GM23338 (cell line): ENCODE measurements at regions not wholly inside any gene's neighbourhood (a gene's known extent, or its start where the extent isn't known, plus 50 kb on each side); places are given as distances from the start of the nearest gene placed in this dataset.

Source experiments
- ATAC-seq: fragments of 200-7000 bp; cut with Tn5 transposase; 3 replicates; pipeline ENCODE4 v1.9.1; 2020
- DNase-seq: peaks from one replicate; pipeline ENCODE4 v3.0.0-alpha.2; 2015; ENCODE audit warnings: low spot score
- H2AFZ ChIP-seq: fragments of 200-600 bp; sonication (generic); 2 replicates; pipeline ENCODE4 v1.8.0; 2016; ENCODE audit warnings: antibody characterized with exemption, mild to moderate bottlenecking, moderate library complexity
- H3F3A ChIP-seq: fragments of 200-600 bp; sonication (generic); replicated peaks from 2 replicates; pipeline ENCODE4 v1.8.0; 2017; ENCODE audit warnings: antibody characterized with exemption, mixed run types, low read depth
- H3K27ac ChIP-seq: fragments of 200-600 bp; sonication (generic); 2 replicates; pipeline ENCODE4 v1.6.1; 2016; ENCODE audit warnings: low read depth
- H3K27me3 ChIP-seq: fragments of 200-600 bp; sonication (generic); 2 replicates; pipeline ENCODE4 v1.8.0; 2016; ENCODE audit warnings: mild to moderate bottlenecking, mixed run types, moderate library complexity; ENCODE audit not compliant: insufficient read depth
- H3K36me3 ChIP-seq: fragments of 200-600 bp; sonication (generic); 2 replicates; pipeline ENCODE4 v1.8.0; 2016; ENCODE audit warnings: mild to moderate bottlenecking; ENCODE audit not compliant: insufficient read depth
- H3K4me1 ChIP-seq: fragments of 200-600 bp; sonication (generic); 2 replicates; pipeline ENCODE4 v1.8.0; 2016; ENCODE audit warnings: mild to moderate bottlenecking, moderate library complexity; ENCODE audit not compliant: insufficient read depth
- H3K4me2 ChIP-seq: fragments of 200-600 bp; sonication (generic); 2 replicates; pipeline ENCODE4 v1.7.1; 2017; ENCODE audit warnings: mixed run types
- H3K4me3 ChIP-seq: fragments of 200-600 bp; sonication (generic); 2 replicates; pipeline ENCODE4 v1.6.1; 2016; ENCODE audit warnings: mixed run types
- H3K79me2 ChIP-seq: fragments of 200-600 bp; sonication (generic); replicated peaks from 2 replicates; pipeline ENCODE4 v1.8.0; 2017; ENCODE audit warnings: mild to moderate bottlenecking; ENCODE audit not compliant: insufficient read depth
- H3K9me2 ChIP-seq: fragments of 200-600 bp; sonication (generic); 2 replicates; pipeline ENCODE4 v1.8.0; 2017; ENCODE audit not compliant: insufficient read depth
- H4K20me1 ChIP-seq: fragments of 200-600 bp; sonication (generic); replicated peaks from 2 replicates; pipeline ENCODE4 v1.8.0; 2017; ENCODE audit warnings: mild to moderate bottlenecking; ENCODE audit not compliant: insufficient read depth
- H3K27ac Mint-ChIP-seq: 2 replicates; pipeline ENCODE4 v1.8.0; 2020; ENCODE audit warnings: inconsistent platforms, mild to moderate bottlenecking, moderate library complexity, mixed read lengths
- H3K27me3 Mint-ChIP-seq: 3 replicates; pipeline ENCODE4 v1.8.0; 2022; ENCODE audit warnings: low read depth, mild to moderate bottlenecking, moderate library complexity, mixed read lengths, inconsistent platforms; ENCODE audit not compliant: insufficient read depth, poor library complexity
- H3K36me3 Mint-ChIP-seq: 3 replicates; pipeline ENCODE4 v1.8.0; 2021; ENCODE audit warnings: low read depth, mild to moderate bottlenecking, inconsistent platforms, moderate library complexity, mixed read lengths
- H3K4me1 Mint-ChIP-seq: 3 replicates; pipeline ENCODE4 v1.8.0; 2020; ENCODE audit warnings: mild to moderate bottlenecking, inconsistent platforms, mixed read lengths
- H3K4me3 Mint-ChIP-seq: 3 replicates; pipeline ENCODE4 v1.8.0; 2021; ENCODE audit warnings: moderate library complexity, mild to moderate bottlenecking, inconsistent platforms, mixed read lengths
- H3K9me3 Mint-ChIP-seq: 3 replicates; pipeline ENCODE4 v1.8.0; 2020; ENCODE audit warnings: moderate library complexity, mild to moderate bottlenecking, inconsistent platforms, mixed read lengths
- CTCF ChIP-seq, 2 experiments: fragments of 200-600 bp in 1 of 2; sonication (generic) in 1 of 2; conservative IDR thresholded peaks; 2 replicates each; pipeline versions ENCODE4 v1.5.1 to v1.6.1; 2016 to 2017; ENCODE audit warnings: antibody characterized with exemption in 2 of 2, low read depth in 2 of 2, mild to moderate bottlenecking in 2 of 2, moderate library complexity in 1 of 2
- EZH2 ChIP-seq: fragments of 200-600 bp; sonication (generic); IDR thresholded peaks from one replicate; pipeline ENCODE4 v1.8.0; 2017; ENCODE audit warnings: antibody characterized with exemption, mild to moderate bottlenecking, low read depth; ENCODE audit not compliant: unreplicated experiment
- EZH2phosphoT487 ChIP-seq: fragments of 200-600 bp; sonication (generic); IDR thresholded peaks from one replicate; pipeline ENCODE4 v1.8.1; 2018; ENCODE audit warnings: antibody characterized with exemption; ENCODE audit not compliant: unreplicated experiment
- JUNB ChIP-seq: IDR thresholded peaks from one replicate; pipeline ENCODE4 v1.6.1; 2016; ENCODE audit warnings: antibody characterized with exemption; ENCODE audit not compliant: unreplicated experiment
- NANOG ChIP-seq: IDR thresholded peaks from 2 replicates; pipeline ENCODE4 v1.6.1; 2016; ENCODE audit warnings: antibody characterized with exemption, borderline replicate concordance
- POLR2AphosphoS5 ChIP-seq: IDR thresholded peaks from 2 replicates; pipeline ENCODE4 v1.6.1; 2016; ENCODE audit warnings: antibody characterized with exemption, low read depth
- REST ChIP-seq: IDR thresholded peaks from one replicate; pipeline ENCODE4 v1.6.1; 2018; ENCODE audit warnings: antibody characterized with exemption; ENCODE audit not compliant: unreplicated experiment
- STAT1 ChIP-seq: IDR thresholded peaks from one replicate; pipeline ENCODE4 v1.6.1; 2016; ENCODE audit warnings: antibody characterized with exemption; ENCODE audit not compliant: unreplicated experiment
- ZNF114 ChIP-seq: fragments of 250-450 bp; sonication (Bioruptor Pico); IDR thresholded peaks from 2 replicates; pipeline ENCODE4 v1.5.0; 2020; ENCODE audit warnings: mild to moderate bottlenecking, moderate library complexity
- ZNF331 ChIP-seq: fragments of 250-450 bp; sonication (Bioruptor Pico); IDR thresholded peaks from 2 replicates; pipeline ENCODE4 v1.5.0; 2020; ENCODE audit warnings: low read depth, mild to moderate bottlenecking, moderate library complexity
- ZNF462 ChIP-seq: fragments of 250-450 bp; sonication (Bioruptor Pico); IDR thresholded peaks from 2 replicates; pipeline ENCODE4 v1.5.0; 2020; ENCODE audit warnings: mild to moderate bottlenecking, moderate library complexity

- TF ChIP-seq ZNF331 (CRISPR knock-in tag): no peak
Observed at GRCh38 chrX:40171513-40172400, 74.0 kb upstream of the BCOR start (continued).

- peak overlapping the region; percentile 59 for H3K4me3 ChIP-seq
- DNase-seq (peak; percentile 17), ATAC-seq (no peak)
- H3K36me3 ChIP-seq: no peaks in the 10 kb centered on the region
- no peak overlapping the region for H3K27ac Mint-ChIP-seq
- H3K4me3 Mint-ChIP-seq: peak overlapping the region; percentile 78
- H3K4me2 ChIP-seq: peak overlapping the region; percentile 84
- H3K9me2 ChIP-seq: no peaks in the 10 kb centered on the region
- H3K79me2 ChIP-seq: peaks cover 23% of the 10 kb centered on the region
- peak overlapping the region; percentile 76; the same call in 1 of the 2 replicates for H3K27ac ChIP-seq
- H3F3A ChIP-seq: 0 out of 2 replicates have a peak, but pooled peaks cover 3% of the 10 kb centered on the region
- H3K4me1 ChIP-seq: peaks cover 38% of the 10 kb centered on the region
- H3K27me3 Mint-ChIP-seq: peaks cover 40% of the 10 kb centered on the region
- H2AFZ ChIP-seq: no peak overlapping the region
- no peaks in the 10 kb centered on the region for H4K20me1 ChIP-seq
- H3K4me1 Mint-ChIP-seq: peaks cover 35% of the 10 kb centered on the region
- H3K36me3 Mint-ChIP-seq: peaks cover 3% of the 10 kb centered on the region; the same call in 2 of the 3 replicates
- peaks cover 30% of the 10 kb centered on the region for H3K27me3 ChIP-seq
- no peaks in the 10 kb centered on the region; the same call in 2 of the 3 replicates for H3K9me3 Mint-ChIP-seq
- no peak for TF ChIP-seq ZNF114 (CRISPR knock-in tag)
- TF ChIP-seq EZH2phosphoT487: no peak
- no peak for TF ChIP-seq EZH2
- no peak for TF ChIP-seq CTCF (conservative IDR thresholded peaks at IDR 0.05; ENCODE audit: low read depth in 2 of 2)
- TF ChIP-seq ZNF331 (CRISPR knock-in tag): no peak
- no peak for TF ChIP-seq POLR2AphosphoS5
- no peak for TF ChIP-seq JUNB
- TF ChIP-seq REST: no peak
- no peak for TF ChIP-seq NANOG
- no peak for TF ChIP-seq STAT1
- no peak for TF ChIP-seq ZNF462 (CRISPR knock-in tag)
Observed at GRCh38 chrX:40170830-40171512, 73.2 kb upstream of the BCOR start.
